Astrocyte (in vitro differentiated cells and primary cell): ENCODE measurements at regions not wholly inside any gene's neighbourhood (a gene's known extent, or its start where the extent isn't known, plus 50 kb on each side); places are given as distances from the start of the nearest gene placed in this dataset.
"Not testable (repeated sequence)": the region's sequence is repeated elsewhere in the genome, so short reads cannot be mapped to it uniquely, and the experiment has no call there.

Experiments
- EZH2 ChIP-seq: IDR thresholded peaks from 2 replicates; pipeline ENCODE4 v1.6.1; 2012; ENCODE audit warnings: mild to moderate bottlenecking, low read length, inconsistent platforms; ENCODE audit not compliant: insufficient read depth
- TF ChIP-seq, protein P1 (sequence below): IDR thresholded peaks from 2 replicates; pipeline ENCODE4 v1.5.1; 2011; ENCODE audit warnings: low read depth, mild to moderate bottlenecking, inconsistent platforms, low read length, moderate library complexity; ENCODE audit not compliant: insufficient read depth

DNA sequence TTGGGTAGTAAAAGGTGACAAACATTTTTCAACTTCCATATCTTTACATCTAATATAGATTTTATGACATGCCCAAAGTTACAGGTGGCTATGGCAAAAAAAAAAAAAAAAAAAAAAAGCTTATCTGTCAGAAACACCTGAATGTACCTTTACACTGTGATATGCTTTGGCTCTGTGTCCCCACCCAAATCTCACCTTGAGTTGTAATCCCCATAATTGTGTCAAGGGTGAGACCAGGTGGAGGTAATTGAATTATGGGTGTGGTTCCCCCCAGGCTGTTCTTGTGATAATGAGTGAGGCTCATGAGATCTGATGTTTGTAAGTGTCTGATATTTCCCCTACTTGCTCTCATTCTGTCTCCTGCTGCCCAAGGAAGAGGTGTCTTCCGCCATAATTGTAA lies 139.6 kb upstream of the LRRC61 start:
- TF ChIP-seq, protein P1, sequence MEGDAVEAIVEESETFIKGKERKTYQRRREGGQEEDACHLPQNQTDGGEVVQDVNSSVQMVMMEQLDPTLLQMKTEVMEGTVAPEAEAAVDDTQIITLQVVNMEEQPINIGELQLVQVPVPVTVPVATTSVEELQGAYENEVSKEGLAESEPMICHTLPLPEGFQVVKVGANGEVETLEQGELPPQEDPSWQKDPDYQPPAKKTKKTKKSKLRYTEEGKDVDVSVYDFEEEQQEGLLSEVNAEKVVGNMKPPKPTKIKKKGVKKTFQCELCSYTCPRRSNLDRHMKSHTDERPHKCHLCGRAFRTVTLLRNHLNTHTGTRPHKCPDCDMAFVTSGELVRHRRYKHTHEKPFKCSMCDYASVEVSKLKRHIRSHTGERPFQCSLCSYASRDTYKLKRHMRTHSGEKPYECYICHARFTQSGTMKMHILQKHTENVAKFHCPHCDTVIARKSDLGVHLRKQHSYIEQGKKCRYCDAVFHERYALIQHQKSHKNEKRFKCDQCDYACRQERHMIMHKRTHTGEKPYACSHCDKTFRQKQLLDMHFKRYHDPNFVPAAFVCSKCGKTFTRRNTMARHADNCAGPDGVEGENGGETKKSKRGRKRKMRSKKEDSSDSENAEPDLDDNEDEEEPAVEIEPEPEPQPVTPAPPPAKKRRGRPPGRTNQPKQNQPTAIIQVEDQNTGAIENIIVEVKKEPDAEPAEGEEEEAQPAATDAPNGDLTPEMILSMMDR = not testable (repeated sequence)
- not testable (repeated sequence) for TF ChIP-seq EZH2
